DND-41 (cell line): ENCODE measurements at regions not wholly inside any gene's neighbourhood (a gene's known extent, or its start where the extent isn't known, plus 50 kb on each side); places are given as distances from the start of the nearest gene placed in this dataset.

ENCODE experiments used
- ATAC-seq: fragments of 200-7000 bp; cut with Tn5 transposase; 3 replicates; pipeline ENCODE4 v1.9.1; 2021; ENCODE audit warnings: low read depth; ENCODE audit not compliant: insufficient read depth
- DNase-seq: peaks from one replicate; pipeline ENCODE4 v3.0.0-alpha.2; 2020
- H2AFZ ChIP-seq: 2 replicates; pipeline ENCODE4 v1.6.0; 2012; ENCODE audit warnings: low read depth, low read length
- H3K27ac ChIP-seq: 2 replicates; pipeline ENCODE4 v1.5.1; 2012; ENCODE audit warnings: low read length, inconsistent platforms
- H3K27me3 ChIP-seq: fragments of 200-600 bp; sonication (generic); 2 replicates; pipeline ENCODE4 v1.6.0; 2012; ENCODE audit warnings: low read length, mild to moderate bottlenecking, inconsistent platforms; ENCODE audit not compliant: insufficient read depth, poor library complexity
- H3K36me3 ChIP-seq: 2 replicates; pipeline ENCODE4 v1.5.1; 2012; ENCODE audit warnings: low read length, inconsistent platforms; ENCODE audit not compliant: insufficient read depth
- H3K4me1 ChIP-seq: 2 replicates; pipeline ENCODE4 v1.5.1; 2012; ENCODE audit warnings: mild to moderate bottlenecking, low read length; ENCODE audit not compliant: insufficient read depth
- H3K4me2 ChIP-seq: 2 replicates; pipeline ENCODE4 v1.6.0; 2012; ENCODE audit warnings: mild to moderate bottlenecking, moderate library complexity, low read length, inconsistent platforms; ENCODE audit not compliant: insufficient read depth
- H3K4me3 ChIP-seq, 2 experiments: fragments of 200-600 bp in 1 of 2; shearing (Covaris generic) in 1 of 2; 2 replicates each; pipeline ENCODE4 v1.5.1; 2012 to 2016; ENCODE audit warnings: inconsistent platforms in 2 of 2, low read length in 2 of 2, mild to moderate bottlenecking in 2 of 2, low read depth in 1 of 2, moderate library complexity in 1 of 2
- H3K79me2 ChIP-seq: 2 replicates; pipeline ENCODE4 v1.6.0; 2012; ENCODE audit warnings: low read length, inconsistent platforms; ENCODE audit not compliant: insufficient read depth
- H3K9ac ChIP-seq: 2 replicates; pipeline ENCODE4 v1.6.0; 2012; ENCODE audit warnings: low read depth, mild to moderate bottlenecking, inconsistent platforms, low read length, moderate library complexity
- H3K9me3 ChIP-seq: 2 replicates; pipeline ENCODE4 v1.5.1; 2012; ENCODE audit warnings: low read length, moderate library complexity, mild to moderate bottlenecking, inconsistent platforms; ENCODE audit not compliant: insufficient read depth, severe bottlenecking
- H4K20me1 ChIP-seq: 2 replicates; pipeline ENCODE4 v1.6.0; 2012; ENCODE audit warnings: low read length; ENCODE audit not compliant: insufficient read depth
- EZH2 ChIP-seq: IDR thresholded peaks from 3 replicates; pipeline ENCODE4 v1.6.1; 2012; ENCODE audit warnings: borderline replicate concordance, low read depth, mild to moderate bottlenecking, moderate library complexity, low read length, inconsistent platforms; ENCODE audit not compliant: severe bottlenecking
- TF ChIP-seq, protein P1 (sequence below): IDR thresholded peaks from 2 replicates; pipeline ENCODE4 v1.5.1; 2012; ENCODE audit warnings: borderline replicate concordance, low read length, moderate library complexity, mild to moderate bottlenecking; ENCODE audit not compliant: poor library complexity, severe bottlenecking; ENCODE audit errors: extremely low read depth

DNA sequence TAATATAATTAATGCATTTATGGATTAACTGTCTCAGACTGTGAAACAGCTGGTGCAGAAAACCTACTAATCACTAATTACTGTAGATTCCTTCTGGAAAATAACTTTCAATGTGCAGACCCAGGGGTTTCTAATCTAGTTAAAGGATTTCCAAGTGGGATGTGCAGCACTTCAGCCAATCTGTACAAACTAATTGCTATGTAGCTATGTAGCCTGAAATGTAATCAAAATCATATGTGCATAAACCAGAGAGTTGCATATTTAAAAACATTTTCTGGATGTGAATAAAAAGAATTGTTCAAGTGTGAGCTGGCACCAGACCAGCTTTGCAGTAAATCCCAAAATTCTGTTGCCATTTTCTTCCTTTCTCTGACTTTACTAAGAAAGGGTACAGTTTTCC lies 127.5 kb upstream of the CD96 start:
- Histone ChIP-seq H3K4me3 (no peak overlapping the region), H4K20me1 (no peaks in the 10 kb centered on the region), H3K27ac (no peak overlapping the region), H3K4me2 (no peak overlapping the region), H2AFZ (no peak overlapping the region), H3K4me1 (no peaks in the 10 kb centered on the region), H3K9me3 (peaks cover 2% of the 10 kb centered on the region), H3K27me3 (no peaks in the 10 kb centered on the region), H3K79me2 (no peaks in the 10 kb centered on the region), H3K9ac (no peak overlapping the region), H3K36me3 (no peaks in the 10 kb centered on the region)
- DNase-seq: no peak
- no peak for ATAC-seq
- TF ChIP-seq, protein P1, sequence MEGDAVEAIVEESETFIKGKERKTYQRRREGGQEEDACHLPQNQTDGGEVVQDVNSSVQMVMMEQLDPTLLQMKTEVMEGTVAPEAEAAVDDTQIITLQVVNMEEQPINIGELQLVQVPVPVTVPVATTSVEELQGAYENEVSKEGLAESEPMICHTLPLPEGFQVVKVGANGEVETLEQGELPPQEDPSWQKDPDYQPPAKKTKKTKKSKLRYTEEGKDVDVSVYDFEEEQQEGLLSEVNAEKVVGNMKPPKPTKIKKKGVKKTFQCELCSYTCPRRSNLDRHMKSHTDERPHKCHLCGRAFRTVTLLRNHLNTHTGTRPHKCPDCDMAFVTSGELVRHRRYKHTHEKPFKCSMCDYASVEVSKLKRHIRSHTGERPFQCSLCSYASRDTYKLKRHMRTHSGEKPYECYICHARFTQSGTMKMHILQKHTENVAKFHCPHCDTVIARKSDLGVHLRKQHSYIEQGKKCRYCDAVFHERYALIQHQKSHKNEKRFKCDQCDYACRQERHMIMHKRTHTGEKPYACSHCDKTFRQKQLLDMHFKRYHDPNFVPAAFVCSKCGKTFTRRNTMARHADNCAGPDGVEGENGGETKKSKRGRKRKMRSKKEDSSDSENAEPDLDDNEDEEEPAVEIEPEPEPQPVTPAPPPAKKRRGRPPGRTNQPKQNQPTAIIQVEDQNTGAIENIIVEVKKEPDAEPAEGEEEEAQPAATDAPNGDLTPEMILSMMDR: no peak
- TF ChIP-seq EZH2: no peak

DNA sequence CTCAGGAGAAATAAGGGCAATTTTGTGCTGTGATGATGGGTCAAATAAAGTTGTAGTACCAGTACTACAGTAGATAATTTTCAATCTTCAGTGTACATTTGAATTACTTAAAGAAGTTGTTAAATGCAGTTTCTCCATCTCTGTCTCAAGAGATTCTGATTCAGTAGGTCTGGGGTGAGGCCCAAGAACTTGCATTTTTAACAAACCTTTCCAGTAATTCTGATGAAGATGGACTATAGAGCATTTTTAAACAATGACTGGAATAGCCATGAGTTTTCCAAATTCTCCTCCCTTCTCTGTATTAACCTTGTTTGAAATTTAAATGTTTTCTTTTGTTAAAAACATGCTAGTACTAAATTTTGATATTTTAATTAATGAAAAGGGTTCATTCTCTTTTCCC lies 127.0 kb upstream of the CD96 start:
- no peak overlapping the region for H3K27ac ChIP-seq
- TF ChIP-seq, protein P1: no peak
- no peak for TF ChIP-seq EZH2
- DNase-seq: no peak
- no peak overlapping the region for H3K4me2 ChIP-seq
- no peaks in the 10 kb centered on the region for H3K36me3 ChIP-seq
- H3K9ac ChIP-seq: no peak overlapping the region
- ATAC-seq: no peak
- no peaks in the 10 kb centered on the region for H3K27me3 ChIP-seq
- no peaks in the 10 kb centered on the region for H3K79me2 ChIP-seq
- no peaks in the 10 kb centered on the region for H3K4me1 ChIP-seq
- H4K20me1 ChIP-seq: no peaks in the 10 kb centered on the region
- H2AFZ ChIP-seq: no peak overlapping the region
- H3K4me3 ChIP-seq: no peak overlapping the region
- H3K9me3 ChIP-seq: peaks cover 2% of the 10 kb centered on the region

DNA sequence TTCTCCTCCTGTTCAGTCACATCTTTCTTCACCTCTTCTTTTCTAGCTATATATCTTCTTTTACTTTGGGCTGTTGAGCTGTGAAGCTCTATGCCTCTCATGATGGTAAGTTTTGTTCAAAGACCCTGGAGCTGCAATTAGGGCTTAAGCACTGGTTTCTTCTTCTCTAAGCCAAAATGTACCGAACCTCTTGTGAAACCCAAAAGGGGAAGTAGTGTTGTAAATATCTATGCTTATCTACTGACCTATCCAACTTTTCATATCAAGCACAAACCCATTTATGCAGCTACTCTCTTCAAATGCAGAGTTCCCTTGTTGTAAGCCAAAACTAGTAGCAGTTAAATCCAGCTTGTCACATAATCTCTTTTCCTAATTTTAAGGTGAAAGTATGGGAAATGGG lies 123.6 kb upstream of the CD96 start:
- H4K20me1 ChIP-seq: no peaks in the 10 kb centered on the region
- DNase-seq: no peak
- no peak overlapping the region for H3K27ac ChIP-seq
- no peaks in the 10 kb centered on the region for H3K79me2 ChIP-seq
- peaks cover 6% of the 10 kb centered on the region for H3K9me3 ChIP-seq
- ATAC-seq: no peak
- H3K36me3 ChIP-seq: no peaks in the 10 kb centered on the region
- H3K9ac ChIP-seq: no peak overlapping the region
- no peak overlapping the region for H3K4me2 ChIP-seq
- no peak overlapping the region for H3K4me3 ChIP-seq
- no peaks in the 10 kb centered on the region for H3K4me1 ChIP-seq
- no peaks in the 10 kb centered on the region for H3K27me3 ChIP-seq
- no peak for TF ChIP-seq EZH2
- TF ChIP-seq, protein P1: no peak
- no peak overlapping the region for H2AFZ ChIP-seq

DNA sequence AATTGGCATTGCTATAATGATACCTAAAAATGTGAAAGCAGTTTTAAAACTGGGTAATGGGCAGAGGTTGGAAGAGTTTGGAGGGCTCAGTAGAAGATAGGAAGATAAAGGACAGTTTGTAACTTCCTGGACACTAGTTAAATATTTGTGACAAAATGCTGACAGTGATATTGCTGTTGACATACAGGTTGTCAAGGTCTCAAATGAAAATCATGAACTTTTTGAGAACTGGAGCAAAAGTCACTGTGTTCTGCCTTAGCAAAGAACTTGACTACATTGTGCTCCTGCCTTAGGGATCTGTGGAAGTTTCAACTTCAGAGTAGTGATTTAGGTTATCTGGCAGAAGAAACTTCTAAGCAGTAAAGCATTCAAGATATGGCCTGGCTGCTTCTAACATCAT lies 113.7 kb upstream of the CD96 start:
- Histone ChIP-seq H2AFZ (no peak overlapping the region), H3K4me3 (no peak overlapping the region), H3K9ac (no peak overlapping the region), H3K36me3 (no peaks in the 10 kb centered on the region), H3K79me2 (no peaks in the 10 kb centered on the region), H4K20me1 (no peaks in the 10 kb centered on the region), H3K9me3 (peaks cover 3% of the 10 kb centered on the region), H3K27me3 (no peaks in the 10 kb centered on the region), H3K4me2 (no peak overlapping the region), H3K27ac (no peak overlapping the region), H3K4me1 (no peaks in the 10 kb centered on the region)
- TF ChIP-seq, protein P1: no peak
- TF ChIP-seq EZH2: no peak
- DNase-seq: no peak
- no peak for ATAC-seq
